ENCODE measurements at regions not wholly inside any gene's neighbourhood (a gene's known extent, or its start where the extent isn't known, plus 50 kb on each side); places are given as distances from the start of the nearest gene placed in this dataset.

DNA sequence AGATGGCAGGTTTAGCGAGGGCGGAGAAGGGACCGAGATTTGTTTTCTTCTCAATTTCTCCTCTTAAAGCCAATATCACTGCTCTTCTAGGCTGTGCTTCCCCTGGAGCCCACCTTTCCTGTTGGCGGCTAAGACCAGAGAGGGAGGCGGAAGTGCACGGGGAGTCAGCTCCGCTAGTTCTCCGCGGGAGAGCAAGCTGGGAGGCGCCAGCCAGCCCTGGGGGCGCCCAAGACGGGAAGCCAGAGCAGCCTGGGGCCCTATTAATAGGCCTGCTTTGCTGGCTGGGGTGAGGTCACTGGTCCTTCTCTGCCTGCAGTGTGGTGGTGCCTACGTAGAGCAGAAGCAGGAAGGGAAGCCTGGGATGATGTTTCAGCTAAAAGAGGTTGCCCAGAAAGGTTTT is 61.6 kb downstream of the LSM5 start:
- H3K4me3 ChIP-seq (ENCODE audit: low read length): no peak overlapping the region
- DNase-seq (ENCODE audit: low read depth, low spot score): no peak

DNA sequence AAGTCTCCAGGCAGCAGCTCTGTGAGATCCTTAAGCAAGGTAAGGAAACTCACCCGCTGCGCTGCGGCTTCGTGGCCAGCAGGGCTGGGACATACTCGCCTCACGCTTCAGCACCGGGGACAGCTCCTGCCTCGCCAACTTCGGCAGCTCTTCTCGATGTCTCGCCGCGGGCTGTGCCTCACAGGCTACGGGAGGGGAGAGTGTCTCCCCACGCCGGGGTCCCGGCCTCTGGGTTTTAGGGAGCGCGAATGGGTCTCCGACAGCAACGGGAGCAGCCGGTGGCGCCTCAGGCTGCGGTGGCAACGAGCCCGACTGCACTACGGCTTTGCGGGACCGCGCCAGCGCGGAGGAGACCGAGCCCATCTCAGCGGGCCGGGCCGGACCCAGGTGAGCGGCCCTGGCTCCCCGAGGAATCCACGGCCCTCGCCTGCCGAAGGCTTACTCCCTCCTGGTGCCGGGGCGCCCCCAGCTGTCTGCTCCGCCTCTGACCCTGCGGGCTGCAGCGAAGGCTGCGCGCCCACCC is 62.4 kb downstream of the LSM5 start:
- no peak overlapping the region for H3K4me3 ChIP-seq (ENCODE audit: low read length)
- peak; percentile 65 for DNase-seq (ENCODE audit: low read depth, low spot score)

DNA sequence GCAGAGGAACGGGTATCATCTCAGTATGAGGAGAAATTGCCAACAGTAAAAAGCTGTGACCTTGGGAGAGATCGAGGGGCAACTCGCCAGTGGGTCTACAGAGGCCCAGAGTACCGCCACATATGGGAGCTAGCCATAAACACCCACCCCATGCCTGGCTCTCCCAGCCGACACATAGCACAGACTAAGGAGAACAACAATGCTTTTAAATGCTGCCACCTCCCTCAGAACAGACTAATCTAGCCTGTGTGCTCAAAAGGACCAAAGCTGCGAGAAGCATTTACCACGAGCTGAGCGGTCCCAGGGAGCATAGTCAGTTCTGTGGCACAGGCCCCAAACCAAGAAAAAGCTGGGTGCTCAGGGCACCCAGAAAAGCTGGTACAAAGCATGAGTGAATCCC is 73.3 kb downstream of the LSM5 start:
- DNase-seq (ENCODE audit: low read depth, low spot score): no peak

GRCh38 chr7:32415936-32416335 is 74.2 kb downstream of the LSM5 start:
- DNase-seq (ENCODE audit: low read depth, low spot score): no peak
- no peak overlapping the region for H3K4me3 ChIP-seq (ENCODE audit: low read length)

More for the DNA sequence above, 73.3 kb downstream of the LSM5 start:
- H3K4me3 ChIP-seq (ENCODE audit: low read length): no peak overlapping the region

- no peak overlapping the region for H3K4me3 ChIP-seq (ENCODE audit: low read length)
- DNase-seq (ENCODE audit: low read depth, low spot score): no peak
Observed at GRCh38 chr7:32415519-32415918, 74.7 kb downstream of the LSM5 start.

DNA sequence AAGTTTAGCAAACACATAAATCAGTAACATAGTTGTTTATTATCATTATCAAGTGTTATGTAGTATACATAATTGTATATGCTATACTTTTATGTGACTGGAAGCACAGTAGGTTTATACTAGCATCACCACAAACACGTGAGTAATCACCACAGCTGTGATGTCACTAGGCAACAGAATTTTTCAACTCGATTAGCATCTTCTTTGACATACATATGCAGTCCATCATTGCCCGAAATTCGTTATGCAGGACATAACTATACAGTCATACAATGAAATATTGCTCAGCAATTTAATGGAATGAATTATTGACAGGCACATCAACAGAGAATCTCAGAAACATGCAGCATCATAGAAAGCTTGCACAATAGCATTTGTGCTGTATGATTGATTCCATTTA is 77.7 kb downstream of the LSM5 start:
- H3K4me3 ChIP-seq (ENCODE audit: low read length): no peak overlapping the region
- DNase-seq (ENCODE audit: low read depth, low spot score): no peak

- H3K4me3 ChIP-seq (ENCODE audit: low read length): no peak overlapping the region
- no peak for DNase-seq (ENCODE audit: low read depth, low spot score)
Observed at GRCh38 chr7:32410545-32410944, 79.6 kb downstream of the LSM5 start.

DNA sequence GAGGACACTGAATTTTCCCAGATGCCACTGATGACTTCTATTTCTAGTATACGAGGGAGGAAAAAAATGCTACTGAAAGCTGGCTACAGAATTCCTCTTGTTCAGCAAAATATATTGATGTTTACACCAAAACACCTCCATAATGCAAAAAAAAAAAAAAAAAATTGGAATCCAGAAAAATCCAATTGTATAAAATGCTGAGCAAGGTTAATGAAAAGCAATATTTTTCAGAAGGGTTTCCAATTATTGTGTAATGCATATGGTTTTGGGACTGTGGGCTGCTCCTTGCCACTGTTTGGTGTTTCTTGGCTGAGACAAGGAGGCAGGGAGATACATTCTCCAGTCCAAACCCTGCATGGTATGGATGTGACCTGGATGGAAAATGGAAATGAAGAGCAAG is 83.8 kb downstream of the LSM5 start:
- DNase-seq (ENCODE audit: low read depth, low spot score): no peak
- H3K4me3 ChIP-seq (ENCODE audit: low read length): no peak overlapping the region

DNA sequence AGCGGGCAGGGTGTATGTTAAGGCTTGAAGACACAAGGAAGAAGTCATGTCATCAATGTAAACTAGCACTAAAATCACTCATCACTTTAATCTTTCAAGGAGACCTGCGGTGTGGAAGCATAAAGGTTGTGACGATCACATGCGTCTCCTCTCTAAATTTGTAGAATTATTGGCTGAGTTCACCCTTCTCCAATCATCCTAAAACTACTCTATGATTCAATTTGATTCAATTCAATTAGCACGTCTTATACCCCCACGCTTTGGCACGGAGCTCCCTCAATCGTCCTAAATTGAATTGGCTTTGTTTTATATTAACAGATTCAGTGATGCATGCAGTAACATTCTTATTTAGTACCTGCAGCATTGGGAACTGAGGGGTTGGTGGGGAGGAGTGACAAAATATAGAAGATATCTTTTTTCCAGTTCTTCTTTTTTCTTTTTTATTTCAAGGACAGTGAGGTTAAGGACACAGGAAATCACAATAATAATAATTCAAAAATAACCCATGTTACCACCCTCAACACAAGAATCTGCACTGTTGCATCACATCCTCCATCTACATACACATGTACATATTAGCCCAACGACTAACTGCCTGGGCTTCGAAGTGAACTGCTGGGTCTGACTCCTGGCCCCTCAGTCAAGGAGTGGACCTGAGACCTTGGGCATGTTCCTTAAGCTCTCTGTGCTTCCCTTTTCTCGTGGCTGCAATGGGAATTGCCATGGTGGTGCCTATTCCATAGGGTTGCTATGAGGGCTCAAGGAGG is 86.5 kb downstream of the LSM5 start:
- DNase-seq (ENCODE audit: low read depth, low spot score): no peak
- no peak overlapping the region for H3K4me3 ChIP-seq (ENCODE audit: low read length)

DNA sequence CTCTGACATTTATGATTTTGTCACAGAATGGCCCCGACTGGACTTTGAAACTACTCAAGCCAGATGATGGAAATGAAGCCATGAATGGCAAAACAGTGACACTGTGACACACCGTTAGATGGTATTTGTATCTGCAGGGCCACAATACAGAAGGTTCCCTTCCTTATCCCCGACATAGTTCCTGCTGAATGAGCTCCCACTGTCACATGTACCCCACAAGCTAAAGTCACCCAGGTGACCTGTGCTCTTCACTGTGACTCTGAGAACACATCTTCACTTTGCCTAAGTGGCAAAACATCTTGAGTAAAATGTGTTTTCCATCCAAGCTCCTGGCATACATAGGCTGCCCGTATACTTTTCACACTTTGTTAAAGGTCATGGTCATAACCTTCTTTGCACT is 89.5 kb downstream of the LSM5 start:
- H3K4me3 ChIP-seq (ENCODE audit: low read length): no peak overlapping the region
- no peak for DNase-seq (ENCODE audit: low read depth, low spot score)

GRCh38 chr7:32399311-32399710 is 90.9 kb downstream of the LSM5 start:
- H3K4me3 ChIP-seq (ENCODE audit: low read length): no peak overlapping the region
- DNase-seq (ENCODE audit: low read depth, low spot score): no peak

DNA sequence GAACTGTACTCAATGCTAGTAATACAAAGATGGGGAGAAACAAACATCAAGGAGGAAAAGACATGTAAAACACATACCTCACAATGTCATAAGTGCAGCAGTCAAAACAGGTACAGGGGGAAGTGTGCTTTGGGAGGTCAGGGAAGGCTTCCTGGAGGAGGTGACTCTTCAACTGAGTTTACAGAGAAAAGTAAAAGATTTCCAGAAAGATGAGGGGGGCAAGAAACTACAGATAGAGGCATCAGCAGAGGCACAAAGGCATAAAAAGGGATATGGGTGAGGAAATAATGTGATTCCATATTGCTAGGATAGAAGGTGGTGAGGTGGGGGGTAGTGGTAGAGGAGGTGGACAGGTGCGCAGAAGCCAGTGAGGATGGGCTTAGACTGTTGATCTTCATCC is 95.0 kb downstream of the LSM5 start:
- H3K4me3 ChIP-seq (ENCODE audit: low read length): no peak overlapping the region
- no peak for DNase-seq (ENCODE audit: low read depth, low spot score)

DNA sequence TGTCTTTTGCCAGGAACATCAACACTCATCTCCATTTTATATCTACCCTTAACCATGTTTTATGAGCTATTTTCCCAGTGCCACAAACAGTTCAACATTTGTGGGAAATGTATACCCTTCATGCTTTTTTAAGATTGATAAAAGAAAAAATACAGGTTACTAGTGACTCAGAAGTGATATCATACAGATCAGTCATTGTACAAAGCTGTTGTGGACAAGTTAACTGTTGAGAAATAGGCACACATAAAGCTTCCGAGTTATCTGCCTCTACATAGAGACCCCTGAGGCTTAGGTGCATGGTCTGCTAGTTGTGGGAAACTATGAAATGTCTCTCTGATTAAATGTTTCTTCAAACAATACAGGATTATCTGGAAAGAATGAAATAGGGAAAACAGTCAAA is 96.3 kb downstream of the LSM5 start:
- DNase-seq (ENCODE audit: low read depth, low spot score): no peak
- H3K4me3 ChIP-seq (ENCODE audit: low read length): no peak overlapping the region

- no peak for DNase-seq (ENCODE audit: low read depth, low spot score)
- H3K4me3 ChIP-seq (ENCODE audit: low read length): no peak overlapping the region
Observed at GRCh38 chr7:32390210-32390609, 100.0 kb downstream of the LSM5 start.

- no peak for DNase-seq (ENCODE audit: low read depth, low spot score)
- no peak overlapping the region for H3K4me3 ChIP-seq (ENCODE audit: low read length)
Observed at GRCh38 chr7:32385316-32385956, 104.7 kb downstream of the LSM5 start.

DNA sequence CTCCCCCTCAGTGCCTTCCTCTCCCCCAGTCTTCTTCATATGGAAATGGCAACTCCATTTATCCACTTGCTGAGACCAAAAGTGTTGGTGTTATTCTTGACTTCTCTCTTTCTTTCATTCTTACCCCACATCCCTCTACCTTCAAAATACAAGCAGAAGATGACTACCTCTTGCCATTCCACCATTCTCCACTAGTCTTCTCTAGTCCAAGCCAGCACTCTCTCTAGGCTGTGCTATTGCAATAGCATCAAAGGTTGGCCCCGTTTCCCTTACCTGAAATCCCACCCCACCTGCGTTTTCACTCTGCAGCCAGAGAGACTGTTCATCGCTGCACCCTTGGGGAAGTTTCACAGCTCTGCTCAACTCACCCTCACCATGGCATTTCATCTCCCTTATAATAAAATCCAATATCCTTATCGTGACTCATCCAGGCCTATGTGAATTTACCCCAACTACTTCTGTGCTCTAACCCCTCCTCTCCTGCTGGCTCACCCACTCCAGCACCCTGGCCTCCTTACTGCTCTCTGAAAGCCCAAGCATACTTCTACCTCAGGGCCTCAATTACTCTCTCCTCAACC is 109.1 kb downstream of the LSM5 start:
- no peak overlapping the region for H3K4me3 ChIP-seq (ENCODE audit: low read length)
- DNase-seq (ENCODE audit: low read depth, low spot score): peak; percentile 10

DNA sequence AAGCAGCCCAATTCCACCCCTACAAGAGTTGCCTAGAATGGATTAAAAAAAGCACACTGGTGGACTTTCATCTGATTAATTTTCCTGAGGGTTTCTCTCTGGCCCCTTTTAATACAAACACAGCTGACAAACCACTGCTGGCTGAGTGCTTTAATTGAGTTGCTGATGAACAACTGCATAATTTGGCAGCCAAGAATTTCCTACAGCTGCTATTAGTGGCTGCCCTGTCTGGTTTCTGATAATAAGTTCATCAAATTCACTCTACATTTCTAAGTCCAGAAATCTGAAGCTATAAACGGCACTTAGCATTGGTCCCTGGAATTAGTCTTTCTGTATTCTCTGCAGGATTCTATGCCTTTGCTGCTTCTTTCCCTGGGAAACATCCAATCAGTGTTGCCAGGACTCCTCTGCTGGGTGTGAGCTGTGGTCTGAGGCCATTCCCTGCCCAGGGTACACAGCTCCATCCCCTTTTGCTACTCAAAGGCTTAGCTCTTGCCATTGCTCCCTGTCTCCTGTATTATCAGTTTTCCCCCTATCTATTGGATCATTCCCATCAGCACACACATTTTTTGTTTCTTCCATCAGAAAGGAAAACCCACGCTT is 110.6 kb downstream of the LSM5 start:
- no peak for DNase-seq (ENCODE audit: low read depth, low spot score)
- no peak overlapping the region for H3K4me3 ChIP-seq (ENCODE audit: low read length)

DNA sequence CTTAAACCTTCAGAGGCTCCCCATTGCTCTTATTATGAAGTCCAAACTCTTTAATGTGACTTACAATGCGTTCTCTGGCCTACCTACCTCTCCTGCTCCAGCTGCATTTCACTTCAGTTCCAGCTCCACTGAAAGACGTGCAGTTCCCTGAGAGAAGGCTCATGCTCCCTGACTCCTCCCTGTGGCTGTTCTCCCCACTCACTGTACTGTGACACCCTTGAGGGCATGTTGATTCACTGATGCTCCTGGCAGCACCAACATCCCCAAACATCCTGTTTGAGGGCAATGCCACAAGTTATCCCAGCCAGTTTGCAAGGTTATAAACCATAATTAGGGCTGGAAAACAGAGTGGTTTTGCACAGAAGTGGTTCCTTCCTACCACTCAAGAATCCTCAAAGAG is 111.2 kb downstream of the LSM5 start:
- no peak overlapping the region for H3K4me3 ChIP-seq (ENCODE audit: low read length)
- no peak for DNase-seq (ENCODE audit: low read depth, low spot score)

DNA sequence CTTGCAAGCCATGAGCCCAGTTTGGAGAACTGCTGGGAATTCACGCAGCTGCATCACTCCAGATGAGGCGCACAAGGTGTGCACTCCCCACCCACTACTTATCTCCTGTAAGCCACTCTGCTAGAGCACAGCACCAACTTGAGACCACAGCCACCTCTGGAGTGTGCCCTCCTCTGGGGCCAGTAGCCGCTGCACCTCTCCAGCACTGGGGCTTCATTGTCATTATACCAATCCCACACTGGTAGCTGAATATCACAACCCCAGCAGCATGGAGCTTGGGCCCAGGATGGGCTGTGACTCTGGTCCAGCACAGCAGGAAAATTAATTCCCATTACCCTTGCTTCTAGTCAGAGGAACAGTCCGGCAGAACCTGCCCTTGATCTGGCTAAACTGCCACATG is 125.6 kb downstream of the LSM5 start:
- no peak for DNase-seq (ENCODE audit: low read depth, low spot score)
- no peak overlapping the region for H3K4me3 ChIP-seq (ENCODE audit: low read length)

GRCh38 chr7:32360127-32360526 is 130.1 kb downstream of the LSM5 start:
- no peak overlapping the region for H3K4me3 ChIP-seq (ENCODE audit: low read length)

More at GRCh38 chr7:32360127-32360526, 130.1 kb downstream of the LSM5 start:
- no peak for DNase-seq (ENCODE audit: low read depth, low spot score)
